HCT116 (cell line): ENCODE measurements at regions not wholly inside any gene's neighbourhood (a gene's known extent, or its start where the extent isn't known, plus 50 kb on each side); places are given as distances from the start of the nearest gene placed in this dataset.

Experiments used
- ATF3 ChIP-seq: IDR thresholded peaks from 2 replicates; pipeline ENCODE4 v1.6.1; 2012
- CTCF ChIP-seq, 3 experiments: fragments of 200-600 bp in 1 of 3; sonication (generic) in 1 of 3; IDR thresholded peaks in 2 of 3; conservative IDR thresholded peaks in 1 of 3; 2 replicates each; pipeline ENCODE4 v1.5.1; 2012 to 2017; ENCODE audit warnings: low read depth in 2 of 3, low read length in 2 of 3, antibody characterized with exemption in 1 of 3, borderline replicate concordance in 1 of 3, control low read depth in 1 of 3, mild to moderate bottlenecking in 1 of 3, mixed read lengths in 1 of 3, mixed run types in 1 of 3, moderate library complexity in 1 of 3; ENCODE audit not compliant: insufficient read depth in 1 of 3
- EZH2 ChIP-seq: fragments of 200-600 bp; sonication (generic); IDR thresholded peaks from 2 replicates; pipeline ENCODE4 v1.6.1; 2017; ENCODE audit warnings: antibody characterized with exemption, mixed run types
- EZH2phosphoT487 ChIP-seq: fragments of 200-600 bp; IDR thresholded peaks from 2 replicates; pipeline ENCODE4 v1.6.1; 2018; ENCODE audit warnings: antibody characterized with exemption, borderline replicate concordance
- JUND ChIP-seq: IDR thresholded peaks from 2 replicates; pipeline ENCODE4 v1.6.1; 2012
- MAX ChIP-seq: IDR thresholded peaks from 2 replicates; pipeline ENCODE4 v1.6.1; 2012
- POLR2A ChIP-seq: IDR thresholded peaks from 2 replicates; pipeline ENCODE4 v1.7.0; 2011; ENCODE audit warnings: borderline replicate concordance; ENCODE audit not compliant: insufficient read depth, insufficient read length; ENCODE audit errors: extremely low read depth
- POLR2AphosphoS5 ChIP-seq: IDR thresholded peaks from 2 replicates; pipeline ENCODE4 v1.6.1; 2011; ENCODE audit warnings: mild to moderate bottlenecking, low read depth, low read length, moderate library complexity
- RAD21 ChIP-seq: IDR thresholded peaks from 2 replicates; pipeline ENCODE4 v1.6.1; 2012; ENCODE audit warnings: low read depth, mild to moderate bottlenecking
- REST ChIP-seq: IDR thresholded peaks from 2 replicates; pipeline ENCODE4 v1.6.1; 2012; ENCODE audit warnings: low read depth
- SIN3A ChIP-seq: IDR thresholded peaks from 2 replicates; pipeline ENCODE4 v1.6.1; 2012; ENCODE audit warnings: low read depth
- TCF7L2 ChIP-seq: IDR thresholded peaks from 2 replicates; pipeline ENCODE4 v1.7.0; 2011; ENCODE audit warnings: borderline replicate concordance, inconsistent platforms; ENCODE audit not compliant: insufficient read depth, insufficient read length; ENCODE audit errors: extremely low read depth
- ZNF274 ChIP-seq: fragments of 200-500 bp; sonication (Bioruptor generic); IDR thresholded peaks from 2 replicates; pipeline ENCODE4 v1.6.1; 2014; ENCODE audit warnings: mild to moderate bottlenecking, low read depth, low read length, inconsistent platforms

- no peak for TF ChIP-seq POLR2A
- no peak for TF ChIP-seq REST
- TF ChIP-seq TCF7L2, result no peak
- no peak for TF ChIP-seq RAD21
- no peak for TF ChIP-seq CTCF (IDR thresholded peaks at IDR 0.05 in 2 of 3, conservative IDR thresholded peaks at IDR 0.05 in 1 of 3; ENCODE audit: borderline replicate concordance in 1 of 3, insufficient read depth in 1 of 3, low read depth in 2 of 3, low read length in 2 of 3)
- TF ChIP-seq SIN3A, result no peak
- TF ChIP-seq EZH2, result no peak
- TF ChIP-seq EZH2phosphoT487, result no peak
- no peak for TF ChIP-seq MAX
- no peak for TF ChIP-seq ATF3
- TF ChIP-seq POLR2AphosphoS5, result no peak
- no peak for TF ChIP-seq ZNF274
- no peak for TF ChIP-seq JUND
These were observed 183.7 kb downstream of the TEX29 start for GRCh38 chr13:111503905-111504695.
